Endodermal cell (in vitro differentiated cells): ENCODE measurements at regions not wholly inside any gene's neighbourhood (a gene's known extent, or its start where the extent isn't known, plus 50 kb on each side); places are given as distances from the start of the nearest gene placed in this dataset.
A peak's percentile ranks its signal among the peaks of the same experiment; 100 is the strongest.

ENCODE experiments used
- DNase-seq: peaks from one replicate; pipeline ENCODE4 v3.0.0-alpha.2; 2017
- H3K27ac ChIP-seq: 2 replicates; pipeline ENCODE4 v1.5.1; 2013; ENCODE audit warnings: mild to moderate bottlenecking, low read depth, low read length, moderate library complexity
- H3K27me3 ChIP-seq: 2 replicates; pipeline ENCODE4 v1.6.1; 2013; ENCODE audit warnings: mild to moderate bottlenecking, low read length, moderate library complexity; ENCODE audit not compliant: insufficient read depth, control insufficient read depth, poor library complexity, severe bottlenecking
- H3K36me3 ChIP-seq: 2 replicates; pipeline ENCODE4 v1.7.0; 2013; ENCODE audit warnings: mild to moderate bottlenecking, low read length, moderate library complexity; ENCODE audit not compliant: control insufficient read depth, insufficient read depth
- H3K4me1 ChIP-seq: one replicate; pipeline ENCODE4 v1.7.0; 2013; ENCODE audit warnings: low read length; ENCODE audit not compliant: control insufficient read depth, insufficient read depth
- H3K4me3 ChIP-seq: 2 replicates; pipeline ENCODE4 v1.5.1; 2013; ENCODE audit warnings: mild to moderate bottlenecking, low read length, moderate library complexity
- H3K9ac ChIP-seq: 2 replicates; pipeline ENCODE4 v1.6.1; 2013; ENCODE audit warnings: mild to moderate bottlenecking, low read length, moderate library complexity; ENCODE audit not compliant: poor library complexity, severe bottlenecking; ENCODE audit errors: extremely low read depth
- H3K9me3 ChIP-seq: 2 replicates; pipeline ENCODE4 v1.6.1; 2013; ENCODE audit warnings: mild to moderate bottlenecking, low read length, moderate library complexity; ENCODE audit not compliant: control insufficient read depth
- H3K27ac Mint-ChIP-seq: 2 replicates; pipeline ENCODE4 v1.8.0; 2020; ENCODE audit warnings: mixed read lengths
- H3K27me3 Mint-ChIP-seq: 2 replicates; pipeline ENCODE4 v1.8.0; 2021; ENCODE audit warnings: mild to moderate bottlenecking, mixed read lengths; ENCODE audit not compliant: insufficient read depth
- H3K36me3 Mint-ChIP-seq: 2 replicates; pipeline ENCODE4 v1.8.0; 2020; ENCODE audit warnings: low read depth, mixed read lengths
- H3K4me1 Mint-ChIP-seq: 2 replicates; pipeline ENCODE4 v1.8.0; 2020; ENCODE audit warnings: mixed read lengths
- H3K4me3 Mint-ChIP-seq: 2 replicates; pipeline ENCODE4 v1.8.0; 2020; ENCODE audit warnings: mild to moderate bottlenecking, moderate library complexity, mixed read lengths
- H3K9me3 Mint-ChIP-seq: 2 replicates; pipeline ENCODE4 v1.8.0; 2020; ENCODE audit warnings: mild to moderate bottlenecking, mixed read lengths
- CTCF ChIP-seq: fragments of 200-600 bp; sonication (generic); conservative IDR thresholded peaks from 2 replicates; pipeline ENCODE4 v1.5.0; 2021; ENCODE audit warnings: antibody characterized with exemption, mild to moderate bottlenecking
- WGBS, 2 experiments: methylation state at CpG; one replicate each; pipeline versions ENCODE4 v1.1.5 to v1.1.7; 2013; ENCODE audit warnings: missing lambda C conversion rate in 2 of 2, mixed read lengths in 1 of 2; ENCODE audit not compliant: insufficient coverage in 1 of 2, insufficient read length in 1 of 2; 5-methylcytosine and 5-hydroxymethylcytosine counted together

GRCh38 chr22:26953012-26953883, 295.9 kb downstream of the MIAT start:
- Mint-ChIP-seq H3K27ac (peak overlapping the region; percentile 37), H3K9me3 (no peaks in the 10 kb centered on the region), H3K36me3 (no peaks in the 10 kb centered on the region), H3K4me1 (peaks cover 54% of the 10 kb centered on the region), H3K4me3 (peak overlapping the region; percentile 30), H3K27me3 (peaks cover 20% of the 10 kb centered on the region)
- Histone ChIP-seq H3K36me3 (no peaks in the 10 kb centered on the region), H3K4me3 (peak overlapping the region; percentile 19), H3K27me3 (peaks cover 13% of the 10 kb centered on the region), H3K9ac (no peak overlapping the region), H3K4me1 (peaks cover 12% of the 10 kb centered on the region), H3K9me3 (no peaks in the 10 kb centered on the region), H3K27ac (no peak overlapping the region)
- peak; percentile 77 for DNase-seq
- 25 to 34% methylated on average over 15 to 17 of the region's 17 CpGs for WGBS, 2 experiments
- no peak for TF ChIP-seq CTCF

- no peak overlapping the region for H3K4me3 Mint-ChIP-seq
- no peak overlapping the region for H3K4me3 ChIP-seq
- no peak overlapping the region for H3K27ac Mint-ChIP-seq
- no peak overlapping the region for H3K27ac ChIP-seq
- TF ChIP-seq CTCF: no peak
- no peak overlapping the region for H3K9ac ChIP-seq
- WGBS, 2 experiments: 33 to 41% methylated on average over 3 to 4 of the region's 4 CpGs
- H3K27me3 Mint-ChIP-seq: peaks cover 29% of the 10 kb centered on the region
- H3K36me3 Mint-ChIP-seq: no peaks in the 10 kb centered on the region
- H3K27me3 ChIP-seq: peaks cover 20% of the 10 kb centered on the region
- H3K9me3 ChIP-seq: no peaks in the 10 kb centered on the region
- peaks cover 12% of the 10 kb centered on the region for H3K4me1 ChIP-seq
- H3K36me3 ChIP-seq: no peaks in the 10 kb centered on the region
- no peak for DNase-seq
- no peaks in the 10 kb centered on the region for H3K9me3 Mint-ChIP-seq
- peaks cover 52% of the 10 kb centered on the region for H3K4me1 Mint-ChIP-seq
Measured at GRCh38 chr22:26956371-26956770, 299.0 kb downstream of the MIAT start.

- no peaks in the 10 kb centered on the region for H3K9me3 Mint-ChIP-seq
- peaks cover 12% of the 10 kb centered on the region for H3K4me1 ChIP-seq
- peaks cover 45% of the 10 kb centered on the region for H3K4me1 Mint-ChIP-seq
- H3K36me3 ChIP-seq: no peaks in the 10 kb centered on the region
- no peaks in the 10 kb centered on the region for H3K9me3 ChIP-seq
- peaks cover 29% of the 10 kb centered on the region for H3K27me3 Mint-ChIP-seq
- no peak overlapping the region for H3K27ac Mint-ChIP-seq
- TF ChIP-seq CTCF: no peak
- no peak for DNase-seq
- no peak overlapping the region for H3K4me3 Mint-ChIP-seq
- no peaks in the 10 kb centered on the region for H3K36me3 Mint-ChIP-seq
- H3K27me3 ChIP-seq: peaks cover 20% of the 10 kb centered on the region
- WGBS, 2 experiments: 88 to 94% methylated on average over 2 to 3 of the region's 3 CpGs
- no peak overlapping the region for H3K4me3 ChIP-seq
- H3K9ac ChIP-seq: no peak overlapping the region
- H3K27ac ChIP-seq: no peak overlapping the region
Measured at GRCh38 chr22:26957176-26957575, 299.8 kb downstream of the MIAT start.
